ENCODE measurements at regions not wholly inside any gene's neighbourhood (a gene's known extent, or its start where the extent isn't known, plus 50 kb on each side); places are given as distances from the start of the nearest gene placed in this dataset.

DNA sequence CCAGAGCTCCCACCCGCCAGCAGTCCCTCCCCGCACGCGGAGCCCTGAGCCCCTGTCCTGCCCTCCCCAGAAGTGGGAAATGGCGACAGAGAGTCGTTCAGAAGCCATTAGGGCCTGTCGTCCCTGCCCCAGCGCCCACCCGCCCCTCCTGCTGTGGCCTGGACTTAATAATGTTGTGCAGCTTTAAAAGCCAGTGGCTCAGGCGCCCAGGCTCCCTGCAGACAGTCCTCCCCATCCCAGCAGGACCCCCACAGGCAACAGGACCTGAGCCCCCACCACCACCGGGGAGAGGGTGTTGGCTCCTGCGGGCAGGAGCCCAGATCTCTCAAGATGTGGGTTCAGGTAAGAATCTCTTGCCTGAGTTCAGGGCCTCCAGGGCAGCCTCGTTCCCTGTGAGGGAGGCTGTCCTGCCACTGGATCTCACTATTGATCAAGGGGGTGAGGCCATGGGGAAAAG, 125.3 kb upstream of the RUNX3 start:
- ATAC-seq (ENCODE audit: low read depth) (no peak), DNase-seq (no peak)
- Mint-ChIP-seq H3K9me3 (no peaks in the 10 kb centered on the region), H3K27me3 (peaks cover 10% of the 10 kb centered on the region), H3K27ac (no peak overlapping the region), H3K4me1 (no peaks in the 10 kb centered on the region), H3K4me3 (no peak overlapping the region), H3K36me3 (ENCODE audit: low read depth) (no peaks in the 10 kb centered on the region)
- intact Hi-C loops (cut with micrococcal nuclease), result no loop called here
- ChIA-PET CTCF (no interaction called here), POLR2A (no interaction called here)
- TF ChIP-seq, protein P1, sequence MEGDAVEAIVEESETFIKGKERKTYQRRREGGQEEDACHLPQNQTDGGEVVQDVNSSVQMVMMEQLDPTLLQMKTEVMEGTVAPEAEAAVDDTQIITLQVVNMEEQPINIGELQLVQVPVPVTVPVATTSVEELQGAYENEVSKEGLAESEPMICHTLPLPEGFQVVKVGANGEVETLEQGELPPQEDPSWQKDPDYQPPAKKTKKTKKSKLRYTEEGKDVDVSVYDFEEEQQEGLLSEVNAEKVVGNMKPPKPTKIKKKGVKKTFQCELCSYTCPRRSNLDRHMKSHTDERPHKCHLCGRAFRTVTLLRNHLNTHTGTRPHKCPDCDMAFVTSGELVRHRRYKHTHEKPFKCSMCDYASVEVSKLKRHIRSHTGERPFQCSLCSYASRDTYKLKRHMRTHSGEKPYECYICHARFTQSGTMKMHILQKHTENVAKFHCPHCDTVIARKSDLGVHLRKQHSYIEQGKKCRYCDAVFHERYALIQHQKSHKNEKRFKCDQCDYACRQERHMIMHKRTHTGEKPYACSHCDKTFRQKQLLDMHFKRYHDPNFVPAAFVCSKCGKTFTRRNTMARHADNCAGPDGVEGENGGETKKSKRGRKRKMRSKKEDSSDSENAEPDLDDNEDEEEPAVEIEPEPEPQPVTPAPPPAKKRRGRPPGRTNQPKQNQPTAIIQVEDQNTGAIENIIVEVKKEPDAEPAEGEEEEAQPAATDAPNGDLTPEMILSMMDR (IDR thresholded peaks at IDR 0.05), result no peak

DNA sequence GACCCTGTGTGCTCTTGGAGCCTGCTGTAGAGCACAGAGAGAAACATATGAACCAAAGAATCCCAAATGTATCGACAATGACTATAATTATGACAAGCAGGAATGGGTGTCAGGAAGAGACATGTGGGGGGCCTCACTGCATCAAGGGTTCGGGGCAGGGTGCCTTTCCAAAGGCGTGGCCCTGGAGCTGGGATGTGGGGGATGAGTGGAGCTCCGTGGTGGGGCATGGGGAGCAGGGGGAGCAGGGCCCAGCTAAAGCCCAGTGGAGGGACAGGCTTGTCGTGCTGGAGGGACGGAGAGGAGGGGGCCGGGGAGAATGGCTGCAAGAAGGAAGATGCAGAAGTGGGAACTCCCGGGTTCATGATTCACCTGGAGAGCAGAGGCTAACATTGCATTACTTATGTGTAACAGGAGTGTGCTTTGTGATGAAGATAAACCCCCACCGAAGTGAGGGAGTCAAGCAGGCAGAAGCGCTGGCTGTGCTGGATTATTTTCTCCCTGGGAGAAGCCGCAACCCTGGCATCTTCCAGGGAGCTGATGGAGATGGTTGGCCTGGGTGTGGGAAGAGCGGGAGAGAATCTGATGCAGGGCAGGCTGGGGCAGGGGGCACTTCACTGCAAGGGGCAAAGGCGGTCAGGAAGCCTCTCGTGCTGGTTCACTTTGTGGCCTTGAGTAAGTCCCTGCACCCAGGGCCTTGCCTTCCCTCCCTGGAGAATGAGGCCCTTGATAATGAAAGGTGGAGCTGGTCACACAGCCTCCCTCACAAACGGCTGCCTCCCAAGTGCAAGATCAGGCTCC, 124.6 kb upstream of the RUNX3 start:
- intact Hi-C loops (cut with micrococcal nuclease), result no loop called here
- peaks cover 10% of the 10 kb centered on the region for H3K27me3 Mint-ChIP-seq
- ChIA-PET CTCF (no interaction called here), POLR2A (interaction anchor here (0.7 to 1.6 kb wide), 2 partner anchors 9 to 11 kb away, joined by 5 to 8 read pairs; no protein-coding TSS in a partner anchor)
- H3K9me3 Mint-ChIP-seq, result no peaks in the 10 kb centered on the region
- H3K36me3 Mint-ChIP-seq (ENCODE audit: low read depth), result no peaks in the 10 kb centered on the region
- H3K27ac Mint-ChIP-seq, result no peak overlapping the region
- TF ChIP-seq, protein P1 (IDR thresholded peaks at IDR 0.05), result no peak
- no peaks in the 10 kb centered on the region for H3K4me1 Mint-ChIP-seq
- DNase-seq (no peak), ATAC-seq (ENCODE audit: low read depth) (no peak)
- no peak overlapping the region for H3K4me3 Mint-ChIP-seq

DNA sequence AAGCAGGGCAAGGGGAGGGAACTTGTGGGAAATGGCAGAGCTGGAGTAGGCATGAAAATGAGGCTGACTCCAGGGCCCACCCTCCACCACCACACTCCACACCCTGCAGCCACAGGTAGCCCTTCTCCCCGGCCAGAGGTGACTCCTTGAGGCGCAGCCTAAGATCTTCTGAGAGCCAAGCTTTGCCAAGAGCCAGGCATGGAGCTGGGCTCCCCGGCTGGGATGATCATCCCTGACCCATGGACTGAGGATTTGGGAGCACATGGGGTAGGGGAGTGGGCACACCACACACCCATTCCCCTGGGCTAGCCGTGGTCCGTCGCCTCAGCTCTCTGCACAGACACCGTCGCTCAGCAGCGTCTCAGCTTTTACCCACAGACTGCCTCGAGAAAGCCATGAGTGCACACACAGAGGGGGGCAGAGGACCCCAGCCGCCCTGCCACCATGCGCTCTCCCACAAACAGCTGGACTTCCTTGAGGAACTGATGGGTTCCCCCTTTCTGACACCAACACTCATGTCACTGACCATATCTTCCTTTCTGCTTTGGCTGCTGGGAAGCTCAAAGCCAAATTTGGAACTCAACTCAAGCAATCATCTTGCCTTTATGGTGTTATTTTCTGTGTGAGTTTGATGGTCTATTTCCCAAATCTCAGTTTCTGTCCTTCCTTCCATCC, 123.6 kb upstream of the RUNX3 start:
- Mint-ChIP-seq H3K4me3 (no peak overlapping the region), H3K27me3 (peaks cover 10% of the 10 kb centered on the region), H3K9me3 (no peaks in the 10 kb centered on the region), H3K27ac (no peak overlapping the region), H3K4me1 (no peaks in the 10 kb centered on the region), H3K36me3 (ENCODE audit: low read depth) (no peaks in the 10 kb centered on the region)
- POLR2A ChIA-PET, result interaction anchor here (1.6 kb wide), 1 partner anchor 8 kb away, joined by 5 read pairs; no protein-coding TSS in a partner anchor
- intact Hi-C loops (cut with micrococcal nuclease), result no loop called here
- DNase-seq (no peak), ATAC-seq (ENCODE audit: low read depth) (no peak)
- CTCF ChIA-PET, result no interaction called here
- TF ChIP-seq, protein P1 (IDR thresholded peaks at IDR 0.05), result no peak

DNA sequence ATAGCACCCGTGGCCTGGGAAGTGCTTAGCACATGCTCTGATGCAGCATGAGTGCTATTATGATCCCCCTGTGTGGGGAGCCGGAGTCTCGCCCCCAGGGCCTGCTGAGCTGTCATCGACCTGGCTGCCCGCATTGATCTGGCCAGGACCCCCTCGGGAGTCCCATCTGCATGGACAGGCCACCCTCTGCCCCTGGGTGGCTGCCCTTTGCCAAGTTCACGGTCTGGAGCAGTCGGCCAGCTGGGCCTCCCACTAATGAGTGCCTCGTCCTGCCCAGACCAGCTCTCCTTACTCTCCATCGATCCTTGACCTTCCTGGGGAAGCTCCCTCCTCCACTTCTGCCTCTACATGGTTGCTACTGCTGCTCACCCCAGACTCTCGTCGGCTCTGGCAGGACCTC, 121.8 kb upstream of the RUNX3 start:
- CTCF ChIA-PET, result no interaction called here
- no peaks in the 10 kb centered on the region for H3K9me3 Mint-ChIP-seq
- DNase-seq, result no peak
- no peaks in the 10 kb centered on the region for H3K36me3 Mint-ChIP-seq (ENCODE audit: low read depth)
- no peak overlapping the region for H3K4me3 Mint-ChIP-seq
- H3K27me3 Mint-ChIP-seq, result peaks cover 9% of the 10 kb centered on the region
- TF ChIP-seq, protein P1 (IDR thresholded peaks at IDR 0.05), result no peak
- POLR2A ChIA-PET, result no interaction called here
- ATAC-seq (ENCODE audit: low read depth), result no peak
- intact Hi-C loops (cut with micrococcal nuclease), result no loop called here
- H3K4me1 Mint-ChIP-seq, result no peaks in the 10 kb centered on the region
- no peak overlapping the region for H3K27ac Mint-ChIP-seq

DNA sequence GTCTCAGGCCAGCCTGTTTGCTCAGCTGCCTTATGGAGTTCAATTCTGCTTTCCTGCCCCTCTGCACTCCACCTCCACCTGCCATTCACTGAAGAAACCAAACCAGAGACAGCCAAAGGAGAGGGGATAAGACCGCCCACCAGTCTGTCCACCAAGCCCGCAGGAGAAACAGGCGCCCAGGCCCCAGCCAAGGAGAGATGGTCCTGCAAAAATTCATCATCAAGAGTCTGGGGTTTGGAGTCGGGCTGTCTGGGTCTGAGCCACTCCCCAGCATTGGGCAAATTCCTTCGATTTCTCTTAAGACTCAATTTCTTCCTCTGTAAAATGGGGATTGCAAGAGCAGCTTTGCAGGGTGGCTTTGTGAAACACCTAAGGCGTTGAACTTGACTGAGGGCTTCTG, 121.4 kb upstream of the RUNX3 start:
- TF ChIP-seq, protein P1 (IDR thresholded peaks at IDR 0.05), result no peak
- DNase-seq (no peak), ATAC-seq (ENCODE audit: low read depth) (no peak)
- intact Hi-C loops (cut with micrococcal nuclease), result no loop called here
- ChIA-PET POLR2A (no interaction called here), CTCF (no interaction called here)
- H3K4me1 Mint-ChIP-seq, result peaks cover 2% of the 10 kb centered on the region
- H3K27me3 Mint-ChIP-seq, result peaks cover 9% of the 10 kb centered on the region
- no peak overlapping the region for H3K4me3 Mint-ChIP-seq
- no peaks in the 10 kb centered on the region for H3K9me3 Mint-ChIP-seq
- no peak overlapping the region for H3K27ac Mint-ChIP-seq
- H3K36me3 Mint-ChIP-seq (ENCODE audit: low read depth), result no peaks in the 10 kb centered on the region

Measured in activated B cell treated with CpG ODN at 0.5 μM for 24 hours (primary cell).